H1 (cell line): ENCODE measurements at regions not wholly inside any gene's neighbourhood (a gene's known extent, or its start where the extent isn't known, plus 50 kb on each side); places are given as distances from the start of the nearest gene placed in this dataset.

ENCODE experiments used
- CTCF ChIA-PET: fragments of 300-600 bp; sonication (Branson Sonifier 250); formaldehyde crosslinking; loops from one replicate; lab custom pipeline; 2021; ENCODE audit not compliant: partially characterized antibody; lab: Charles Lee
- POLR2A ChIA-PET: fragments of 300-600 bp; sonication (Branson Sonifier 250); formaldehyde crosslinking; loops from one replicate; lab custom pipeline; 2021; ENCODE audit warnings: inconsistent platforms; ENCODE audit not compliant: partially characterized antibody; lab: Charles Lee
- DNase-seq, 2 experiments: peaks; one replicate each; pipeline versions ENCODE4 v3.0.0 to v3.0.0-alpha.2; 2010 to 2022; ENCODE audit warnings: low spot score in 2 of 2, low read depth in 1 of 2, mixed read lengths in 1 of 2
- FAIRE-seq: peaks from 2 replicates; lab custom pipeline; 2011; peaks lifted over from hg19 to GRCh38; lab: Jason Lieb, UNC
- H2AFZ ChIP-seq: 2 replicates; pipeline ENCODE4 v1.8.1; 2012; ENCODE audit warnings: low read length, inconsistent platforms
- H2AK5ac ChIP-seq: 2 replicates; pipeline ENCODE4 v1.6.1; 2013; ENCODE audit warnings: low read depth, low read length
- H2BK120ac ChIP-seq: replicated peaks from 2 replicates; pipeline ENCODE3; 2013; ENCODE audit warnings: low read depth, low read length, inconsistent platforms
- H2BK12ac ChIP-seq: 2 replicates; pipeline ENCODE4 v1.6.1; 2013; ENCODE audit warnings: low read depth, low read length
- H2BK15ac ChIP-seq: 2 replicates; pipeline ENCODE4 v1.6.1; 2013; ENCODE audit warnings: low read length
- H2BK20ac ChIP-seq: 2 replicates; pipeline ENCODE4 v1.6.1; 2013; ENCODE audit warnings: low read length
- H2BK5ac ChIP-seq: 2 replicates; pipeline ENCODE4 v1.6.1; 2013; ENCODE audit warnings: low read depth, low read length
- H3K14ac ChIP-seq: 2 replicates; pipeline ENCODE4 v1.6.1; 2013; ENCODE audit warnings: inconsistent platforms; ENCODE audit not compliant: insufficient read length
- H3K18ac ChIP-seq: 2 replicates; pipeline ENCODE4 v1.6.1; 2013; ENCODE audit warnings: low read length; ENCODE audit errors: extremely low read depth
- H3K23ac ChIP-seq: 2 replicates; pipeline ENCODE4 v1.6.1; 2013; ENCODE audit warnings: inconsistent platforms; ENCODE audit not compliant: insufficient read length
- H3K23me2 ChIP-seq: 2 replicates; pipeline ENCODE4 v1.6.1; 2013; ENCODE audit warnings: low read depth, low read length
- H3K27ac ChIP-seq: 2 replicates; pipeline ENCODE4 v1.6.1; 2011; ENCODE audit warnings: low read depth, low read length, inconsistent platforms
- H3K27me3 ChIP-seq, 4 experiments: replicated peaks in 1 of 4; 1 replicate in 1 of 4; 2 replicates in 3 of 4; pipeline versions ENCODE4 v1.6.1 to v1.8.1; 2011 to 2013; ENCODE audit warnings: low read length in 3 of 4, mild to moderate bottlenecking in 3 of 4, inconsistent platforms in 2 of 4, mixed read lengths in 2 of 4, moderate library complexity in 1 of 4; ENCODE audit not compliant: control insufficient read depth in 3 of 4, insufficient read depth in 3 of 4; ENCODE audit errors: extremely low read depth in 1 of 4
- H3K36me3 ChIP-seq, 4 experiments: 2 replicates each; pipeline versions ENCODE4 v1.6.1 to v1.8.1; 2011 to 2013; ENCODE audit warnings: mild to moderate bottlenecking in 4 of 4, low read length in 3 of 4, moderate library complexity in 2 of 4, control low read depth in 1 of 4, inconsistent platforms in 1 of 4; ENCODE audit not compliant: insufficient read depth in 4 of 4, control insufficient read depth in 2 of 4
- H3K4ac ChIP-seq: replicated peaks from 2 replicates; pipeline ENCODE3; 2013; ENCODE audit warnings: low read length, low read depth, mixed read lengths, inconsistent platforms; ENCODE audit not compliant: insufficient read length
- H3K4me1 ChIP-seq, 4 experiments: replicated peaks in 1 of 4; 1 replicate in 1 of 4; 2 replicates in 3 of 4; pipeline versions ENCODE4 v1.6.1 to v1.8.1; 2011 to 2013; ENCODE audit warnings: low read length in 3 of 4, inconsistent platforms in 2 of 4, mixed read lengths in 1 of 4; ENCODE audit not compliant: insufficient read depth in 4 of 4, control insufficient read depth in 3 of 4
- H3K4me2 ChIP-seq, 2 experiments: 2 replicates each; pipeline versions ENCODE4 v1.6.1 to v1.8.1; 2011 to 2013; ENCODE audit warnings: low read depth in 2 of 2, low read length in 2 of 2, control low read depth in 1 of 2, inconsistent platforms in 1 of 2, mild to moderate bottlenecking in 1 of 2; ENCODE audit not compliant: insufficient read depth in 1 of 2
- H3K4me3 ChIP-seq, 4 experiments: fragments of 200-600, 300-600 bp in 1 of 4; sonication (generic), shearing (Covaris generic), sonication (Bioruptor Twin) in 1 of 4; 2 replicates each; pipeline versions ENCODE4 v1.5.1 to v1.8.1; 2011 to 2016; ENCODE audit warnings: low read length in 4 of 4, low read depth in 3 of 4, control low read depth in 2 of 4, inconsistent platforms in 2 of 4, mild to moderate bottlenecking in 2 of 4, mixed read lengths in 1 of 4, moderate library complexity in 1 of 4; ENCODE audit not compliant: insufficient read depth in 2 of 4; ENCODE audit errors: extremely low read depth in 1 of 4
- H3K56ac ChIP-seq: replicated peaks from 2 replicates; pipeline ENCODE3; 2013; ENCODE audit warnings: low read depth, mild to moderate bottlenecking, mixed read lengths, low read length, inconsistent platforms; ENCODE audit not compliant: insufficient read length
- H3K79me1 ChIP-seq: 2 replicates; pipeline ENCODE4 v1.6.1; 2013; ENCODE audit warnings: low read depth, low read length, control low read depth
- H3K79me2 ChIP-seq, 2 experiments: 2 replicates each; pipeline versions ENCODE4 v1.6.1 to v1.8.1; 2012 to 2013; ENCODE audit warnings: low read length in 2 of 2, mild to moderate bottlenecking in 2 of 2, inconsistent platforms in 1 of 2; ENCODE audit not compliant: insufficient read depth in 2 of 2, control insufficient read depth in 1 of 2
- H3K9ac ChIP-seq, 4 experiments: replicated peaks in 1 of 4; 1 replicate in 1 of 4; 2 replicates in 3 of 4; pipeline versions ENCODE4 v1.6.1 to v1.8.1; 2011 to 2013; ENCODE audit warnings: low read depth in 3 of 4, low read length in 3 of 4, control low read depth in 2 of 4, mild to moderate bottlenecking in 2 of 4, moderate library complexity in 2 of 4, inconsistent platforms in 1 of 4; ENCODE audit errors: extremely low read depth in 1 of 4
- H3K9me3 ChIP-seq, 2 experiments: 2 replicates each; pipeline versions ENCODE4 v1.6.1 to v1.8.1; 2012 to 2013; ENCODE audit warnings: mild to moderate bottlenecking in 2 of 2, moderate library complexity in 2 of 2, control low read depth in 1 of 2, inconsistent platforms in 1 of 2, low read depth in 1 of 2, low read length in 1 of 2, mixed read lengths in 1 of 2; ENCODE audit not compliant: insufficient read depth in 2 of 2
- H4K20me1 ChIP-seq, 2 experiments: replicated peaks in 1 of 2; 2 replicates each; pipeline versions ENCODE3 to v1.8.1; 2011 to 2013; ENCODE audit warnings: inconsistent platforms in 2 of 2, low read length in 2 of 2, mild to moderate bottlenecking in 1 of 2; ENCODE audit not compliant: insufficient read depth in 2 of 2, control insufficient read depth in 1 of 2
- H4K5ac ChIP-seq: 2 replicates; pipeline ENCODE4 v1.6.1; 2013; ENCODE audit warnings: low read length, low read depth, mixed read lengths, inconsistent platforms; ENCODE audit not compliant: insufficient read length
- H4K8ac ChIP-seq: 2 replicates; pipeline ENCODE4 v1.8.0; 2013; ENCODE audit warnings: mild to moderate bottlenecking, moderate library complexity, low read length, inconsistent platforms; ENCODE audit not compliant: insufficient read depth; ENCODE audit errors: extremely low read depth
- H4K91ac ChIP-seq: replicated peaks from 2 replicates; pipeline ENCODE3; 2013; ENCODE audit warnings: low read length, mixed read lengths, inconsistent platforms; ENCODE audit not compliant: insufficient read length
- ASH2L ChIP-seq: fragments of 200-600, 300-600 bp; sonication (generic); IDR thresholded peaks from one replicate; pipeline ENCODE4 v1.7.1; 2017; ENCODE audit warnings: low read length
- BRCA1 ChIP-seq: IDR thresholded peaks from 2 replicates; pipeline ENCODE4 v1.6.1; 2012; ENCODE audit warnings: low read depth, low read length, improper control_type of control experiment
- CBX5 ChIP-seq: fragments of 300-800, 300-1000 bp; sonication (generic); IDR thresholded peaks from 2 replicates; pipeline ENCODE4 v1.7.1; 2016; ENCODE audit warnings: antibody characterized with exemption, low read length, low read depth
- FOSL1 ChIP-seq: IDR thresholded peaks from 2 replicates; pipeline ENCODE4 v1.6.1; 2011; ENCODE audit warnings: mild to moderate bottlenecking, low read depth, low read length, moderate library complexity; ENCODE audit not compliant: insufficient read depth
- GABPA ChIP-seq: IDR thresholded peaks from 2 replicates; pipeline ENCODE4 v1.6.1; 2011; ENCODE audit warnings: mild to moderate bottlenecking, low read length, moderate library complexity, borderline replicate concordance; ENCODE audit not compliant: insufficient read depth
- HDAC6 ChIP-seq: IDR thresholded peaks from one replicate; pipeline ENCODE4 v1.7.1; 2012; ENCODE audit warnings: low read depth, mild to moderate bottlenecking, inconsistent platforms, low read length, moderate library complexity
- JUN ChIP-seq: IDR thresholded peaks from 2 replicates; pipeline ENCODE4 v1.6.1; 2011; ENCODE audit warnings: low read depth, mild to moderate bottlenecking, improper control_type of control experiment, low read length
- KDM5A ChIP-seq: fragments of 200-600 bp; IDR thresholded peaks from 2 replicates; pipeline ENCODE4 v1.7.1; 2012; ENCODE audit warnings: mild to moderate bottlenecking, low read length, inconsistent platforms, mixed read lengths
- PHF8 ChIP-seq: fragments of 200-600 bp; sonication (generic); conservative IDR thresholded peaks from 2 replicates; pipeline ENCODE4 v1.7.1; 2012; ENCODE audit warnings: low read depth, mild to moderate bottlenecking, inconsistent platforms, low read length, moderate library complexity
- RBBP5 ChIP-seq: IDR thresholded peaks from 2 replicates; pipeline ENCODE4 v1.7.1; 2012; ENCODE audit warnings: low read depth, mild to moderate bottlenecking, inconsistent platforms, low read length, moderate library complexity, borderline replicate concordance
- RNF2 ChIP-seq: fragments of 200-900, 300-1000 bp; sonication (generic); IDR thresholded peaks from 2 replicates; pipeline ENCODE4 v1.7.1; 2016; ENCODE audit warnings: borderline replicate concordance, low read depth, mild to moderate bottlenecking, antibody characterized with exemption, low read length; ENCODE audit not compliant: poor library complexity, severe bottlenecking; ENCODE audit errors: missing control alignments
- SAP30 ChIP-seq: fragments of 300-600 bp; sonication (generic); IDR thresholded peaks from 2 replicates; pipeline ENCODE4 v1.7.1; 2012; ENCODE audit warnings: low read length, moderate library complexity, mild to moderate bottlenecking, inconsistent platforms; ENCODE audit not compliant: insufficient read depth, insufficient replicate concordance
- SIX5 ChIP-seq: IDR thresholded peaks from 2 replicates; pipeline ENCODE4 v1.6.1; 2011; ENCODE audit warnings: mild to moderate bottlenecking, low read depth, low read length
- TAF1 ChIP-seq: IDR thresholded peaks from 2 replicates; pipeline ENCODE4 v1.6.1; 2011; ENCODE audit warnings: mild to moderate bottlenecking, low read depth, low read length
- YY1 ChIP-seq: IDR thresholded peaks from 2 replicates; pipeline ENCODE4 v1.6.1; 2011; ENCODE audit warnings: low read depth, mild to moderate bottlenecking, low read length
- ZNF274 ChIP-seq: IDR thresholded peaks from 2 replicates; pipeline ENCODE4 v1.7.0; 2012; ENCODE audit warnings: low read length, borderline replicate concordance; ENCODE audit errors: extremely low read depth

DNA sequence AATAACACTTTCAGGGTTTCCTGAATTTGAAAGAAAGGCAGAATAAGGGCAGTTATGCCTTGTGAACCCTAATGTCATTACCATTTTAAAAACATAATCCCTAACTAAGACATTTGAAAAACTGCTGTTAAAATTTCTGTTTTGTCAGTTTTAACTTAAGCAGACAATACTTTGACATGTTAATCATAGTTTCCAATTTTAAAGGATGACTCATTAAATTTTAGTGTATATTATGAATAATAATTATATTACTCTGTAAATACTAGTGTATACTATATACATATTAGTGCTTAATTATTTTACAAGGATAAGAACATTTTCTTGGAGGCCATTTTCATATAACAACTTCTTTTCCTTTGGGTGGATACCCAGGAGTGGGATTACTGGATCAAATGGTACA lies 553.1 kb upstream of the BCHE start:
- CTCF ChIA-PET: interaction anchor here (1.3 kb wide), 1 partner anchor 13 kb away, joined by 3 read pairs; no protein-coding TSS in a partner anchor
- TF ChIP-seq SAP30 (no peak), PHF8 (no peak), ASH2L (no peak), BRCA1 (no peak), YY1 (no peak), TAF1 (no peak), HDAC6 (no peak), RBBP5 (no peak), CBX5 (no peak), GABPA (no peak), RNF2 (no peak), KDM5A (no peak), SIX5 (no peak), FOSL1 (no peak), ZNF274 (no peak), JUN (no peak)

More for the DNA sequence above, 553.1 kb upstream of the BCHE start:
- H3K4me1 ChIP-seq: no peaks in the 10 kb centered on the region
- no peak overlapping the region for H4K8ac ChIP-seq
- no peak overlapping the region for H3K56ac ChIP-seq
- H3K36me3 ChIP-seq: no peaks in the 10 kb centered on the region
- no peak overlapping the region for H2BK20ac ChIP-seq
- no peak overlapping the region for H2AK5ac ChIP-seq
- no peaks in the 10 kb centered on the region for H3K27me3 ChIP-seq
- no peaks in the 10 kb centered on the region for H3K79me2 ChIP-seq
- H2BK15ac ChIP-seq: no peak overlapping the region
- no peaks in the 10 kb centered on the region for H3K23me2 ChIP-seq
- no peak overlapping the region for H3K27ac ChIP-seq
- H3K9ac ChIP-seq: no peak overlapping the region
- POLR2A ChIA-PET: no interaction called here
- no peaks in the 10 kb centered on the region for H4K20me1 ChIP-seq
- no peak overlapping the region for H3K18ac ChIP-seq
- H2BK120ac ChIP-seq: no peak overlapping the region
- no peak overlapping the region for H2AFZ ChIP-seq
- H3K79me1 ChIP-seq: no peaks in the 10 kb centered on the region
- no peak for FAIRE-seq
- H2BK12ac ChIP-seq: no peak overlapping the region
- no peak overlapping the region for H3K4me2 ChIP-seq
- no peak for DNase-seq
- H3K4me3 ChIP-seq: no peak overlapping the region
- H3K9me3 ChIP-seq: no peaks in the 10 kb centered on the region
- no peak overlapping the region for H3K4ac ChIP-seq
- no peak overlapping the region for H2BK5ac ChIP-seq
- H3K23ac ChIP-seq: no peak overlapping the region
- H3K14ac ChIP-seq: no peak overlapping the region
- H4K5ac ChIP-seq: no peak overlapping the region
- no peak overlapping the region for H4K91ac ChIP-seq
